Activated CD4-positive, alpha-beta T cell treated with anti-CD3 and anti-CD28 coated beads, Interleukin-2, amount 50 U/mL, for 1 hour (primary cell): ENCODE measurements at regions not wholly inside any gene's neighbourhood (a gene's known extent, or its start where the extent isn't known, plus 50 kb on each side); places are given as distances from the start of the nearest gene placed in this dataset.
"Not testable (repeated sequence)": the region's sequence is repeated elsewhere in the genome, so short reads cannot be mapped to it uniquely, and the experiment has no call there.

Source experiments
- DNase-seq: peaks from one replicate; pipeline ENCODE4 v3.0.0-alpha.2; 2020

GRCh38 chr6:15132854-15133670 is 112.8 kb upstream of the JARID2 start:
- no peak for DNase-seq

- DNase-seq: no peak
These were observed 108.8 kb upstream of the JARID2 start for GRCh38 chr6:15137086-15137485.

GRCh38 chr6:15143086-15143485 is 102.8 kb upstream of the JARID2 start:
- DNase-seq: no peak

- no peak for DNase-seq
These were observed 102.3 kb upstream of the JARID2 start for GRCh38 chr6:15143540-15143939.

GRCh38 chr6:15145821-15146220 is 100.0 kb upstream of the JARID2 start:
- no peak for DNase-seq

- no peak for DNase-seq
These were observed 98.0 kb upstream of the JARID2 start for GRCh38 chr6:15147827-15148226.

GRCh38 chr6:15148356-15148946 is 97.4 kb upstream of the JARID2 start:
- no peak for DNase-seq

- DNase-seq: no peak
These were observed 95.7 kb upstream of the JARID2 start for GRCh38 chr6:15150207-15150606.

GRCh38 chr6:15152700-15153099 is 93.2 kb upstream of the JARID2 start:
- DNase-seq: no peak

- DNase-seq: no peak
These were observed 92.7 kb upstream of the JARID2 start for GRCh38 chr6:15153191-15153590.

GRCh38 chr6:15157479-15157878 is 88.4 kb upstream of the JARID2 start:
- no peak for DNase-seq

GRCh38 chr6:15158821-15159619 is 86.8 kb upstream of the JARID2 start:
- DNase-seq: no peak

GRCh38 chr6:15160812-15161211 is 85.1 kb upstream of the JARID2 start:
- no peak for DNase-seq

GRCh38 chr6:15164855-15165254 is 81.0 kb upstream of the JARID2 start:
- not testable (repeated sequence) for DNase-seq

- DNase-seq: no peak
These were observed 79.7 kb upstream of the JARID2 start for GRCh38 chr6:15166121-15166520.

- no peak for DNase-seq
These were observed 75.7 kb upstream of the JARID2 start for GRCh38 chr6:15170126-15170525.

- DNase-seq: no peak
These were observed 74.8 kb upstream of the JARID2 start for GRCh38 chr6:15171026-15171425.

- no peak for DNase-seq
These were observed 69.0 kb upstream of the JARID2 start for GRCh38 chr6:15176816-15177370.

GRCh38 chr6:15183979-15184378 is 61.9 kb upstream of the JARID2 start:
- DNase-seq: no peak

- no peak for DNase-seq
These were observed 61.4 kb upstream of the JARID2 start for GRCh38 chr6:15184441-15184861.

- not testable (repeated sequence) for DNase-seq
These were observed 60.8 kb upstream of the JARID2 start for GRCh38 chr6:15185111-15185510.

GRCh38 chr6:15193451-15193850 is 52.4 kb upstream of the JARID2 start:
- DNase-seq: not testable (repeated sequence)

GRCh38 chr6:15194453-15194852 is 51.4 kb upstream of the JARID2 start:
- no peak for DNase-seq
